ENCODE measurements at regions not wholly inside any gene's neighbourhood (a gene's known extent, or its start where the extent isn't known, plus 50 kb on each side); places are given as distances from the start of the nearest gene placed in this dataset.
"Not testable (repeated sequence)": the region's sequence is repeated elsewhere in the genome, so short reads cannot be mapped to it uniquely, and the experiment has no call there.

GRCh38 chr1:73673971-73674370 is 524.0 kb downstream of the LRRIQ3 start:
- TF ChIP-seq POLR2AphosphoS5 (IDR thresholded peaks at IDR 0.05) (no peak), POLR2A (IDR thresholded peaks at IDR 0.05) (no peak), EP300 (IDR thresholded peaks at IDR 0.05) (no peak), CTCF (IDR thresholded peaks at IDR 0.05) (no peak)
- H3K4me3 ChIP-seq: no peak overlapping the region
- H3K36me3 ChIP-seq: no peaks in the 10 kb centered on the region
- 53 to 88% (median 68%) methylated on average over 1 of the region's 1 CpG for WGBS, 5 donors
- H3K27me3 ChIP-seq: no peaks in the 10 kb centered on the region
- DNase-seq: peak in 1 of 2 donors; percentile 7
- no peak overlapping the region for H3K27ac ChIP-seq
- intact Hi-C loops (cut with DNase I; ENCODE audit: low total_unique reads): no loop called here
- H3K4me1 ChIP-seq: no peaks in the 10 kb centered on the region
- H3K9me3 ChIP-seq: no peaks in the 10 kb centered on the region

- no peak for DNase-seq
- Histone ChIP-seq H3K27me3 (no peaks in the 10 kb centered on the region), H3K4me3 (no peak overlapping the region), H3K4me1 (no peaks in the 10 kb centered on the region), H3K9me3 (peaks cover 0 to 9% (median 8%) of the 10 kb centered on the region in 4 donors), H3K36me3 (no peaks in the 10 kb centered on the region), H3K27ac (no peak overlapping the region)
- intact Hi-C loops (cut with DNase I; ENCODE audit: low total_unique reads): no loop called here
- TF ChIP-seq EP300 (IDR thresholded peaks at IDR 0.05) (no peak), POLR2A (IDR thresholded peaks at IDR 0.05) (no peak), POLR2AphosphoS5 (IDR thresholded peaks at IDR 0.05) (no peak), CTCF (IDR thresholded peaks at IDR 0.05) (no peak)
- WGBS, 5 donors: 80 to 93% (median 83%) methylated on average over 1 of the region's 1 CpG
Measured at GRCh38 chr1:73671530-73671929, 526.4 kb downstream of the LRRIQ3 start.

GRCh38 chr1:73667959-73668358 is 530.0 kb downstream of the LRRIQ3 start:
- H3K36me3 ChIP-seq; intact Hi-C loops (cut with DNase I; ENCODE audit: low total_unique reads); H3K4me3 ChIP-seq; H3K27me3 ChIP-seq; H3K27ac ChIP-seq; H3K9me3 ChIP-seq; H3K4me1 ChIP-seq; DNase-seq: not testable (repeated sequence)
- 71 to 77% (median 76%) methylated on average over 4 of the region's 4 CpGs for WGBS, 5 donors

DNA sequence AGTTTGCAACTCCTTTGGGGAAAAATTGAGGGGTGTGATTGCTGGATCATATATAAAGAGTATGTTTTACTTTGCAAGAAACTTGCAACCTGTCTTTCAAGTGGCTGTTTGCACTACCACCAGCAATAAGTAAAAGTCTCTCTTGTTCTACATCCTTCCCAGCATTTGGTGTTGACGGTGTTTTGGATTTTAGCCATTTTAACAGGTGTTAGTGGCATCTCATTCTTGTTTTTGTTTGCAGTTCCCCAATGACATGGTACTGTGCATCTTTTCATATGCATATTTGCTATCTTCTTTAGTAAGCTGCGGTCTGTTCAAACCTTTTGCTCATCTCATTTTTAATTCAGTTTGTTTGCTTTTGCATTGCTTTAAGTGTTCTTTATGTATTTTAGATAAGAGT is 535.5 kb downstream of the LRRIQ3 start:
- intact Hi-C loops (cut with DNase I; ENCODE audit: low total_unique reads): no loop called here
- no peaks in the 10 kb centered on the region for H3K36me3 ChIP-seq
- no peaks in the 10 kb centered on the region for H3K4me1 ChIP-seq
- no peak overlapping the region for H3K4me3 ChIP-seq
- TF ChIP-seq EP300 (IDR thresholded peaks at IDR 0.05) (no peak), POLR2AphosphoS5 (IDR thresholded peaks at IDR 0.05) (no peak), CTCF (IDR thresholded peaks at IDR 0.05) (no peak), POLR2A (IDR thresholded peaks at IDR 0.05) (no peak)
- WGBS, 5 donors: 34 to 55% (median 52%) methylated on average over 2 of the region's 2 CpGs
- no peak for DNase-seq
- peaks cover 0 to 9% (median 7%) of the 10 kb centered on the region in 4 donors for H3K9me3 ChIP-seq
- H3K27me3 ChIP-seq: no peaks in the 10 kb centered on the region
- H3K27ac ChIP-seq: no peak overlapping the region

DNA sequence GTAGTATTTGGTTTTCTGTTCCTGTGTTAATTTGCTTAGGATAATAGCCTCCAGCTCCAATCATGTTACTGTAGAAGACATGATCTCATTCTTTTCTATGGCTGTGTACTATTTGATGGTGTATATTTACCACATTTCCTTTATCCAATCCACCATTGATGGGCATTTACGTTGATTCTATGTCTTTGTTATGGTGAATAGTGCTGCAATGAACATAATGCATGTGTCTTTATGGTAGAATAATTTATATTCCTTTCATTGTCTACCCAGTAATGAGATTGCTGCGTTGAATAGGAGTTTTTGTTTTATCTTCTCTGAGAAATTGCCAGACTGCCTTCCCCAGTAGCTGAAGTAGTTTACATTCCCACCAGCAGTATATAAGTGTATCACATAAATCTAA is 538.8 kb downstream of the LRRIQ3 start:
- Histone ChIP-seq H3K27ac (no peak overlapping the region), H3K4me3 (no peak overlapping the region), H3K9me3 (peaks cover 0 to 9% (median 7%) of the 10 kb centered on the region in 4 donors), H3K27me3 (no peaks in the 10 kb centered on the region), H3K4me1 (no peaks in the 10 kb centered on the region), H3K36me3 (no peaks in the 10 kb centered on the region)
- no peak for DNase-seq
- TF ChIP-seq CTCF (IDR thresholded peaks at IDR 0.05) (no peak), EP300 (IDR thresholded peaks at IDR 0.05) (no peak), POLR2A (IDR thresholded peaks at IDR 0.05) (no peak), POLR2AphosphoS5 (IDR thresholded peaks at IDR 0.05) (no peak)
- intact Hi-C loops (cut with DNase I; ENCODE audit: low total_unique reads): no loop called here
- 69 to 87% (median 77%) methylated on average over 2 of the region's 2 CpGs for WGBS, 5 donors
